ENCODE measurements at regions not wholly inside any gene's neighbourhood (a gene's known extent, or its start where the extent isn't known, plus 50 kb on each side); places are given as distances from the start of the nearest gene placed in this dataset.

- DNase-seq: no peak
Observed at GRCh38 chr18:6613581-6613980, 115.9 kb upstream of the ARHGAP28 start.

DNA sequence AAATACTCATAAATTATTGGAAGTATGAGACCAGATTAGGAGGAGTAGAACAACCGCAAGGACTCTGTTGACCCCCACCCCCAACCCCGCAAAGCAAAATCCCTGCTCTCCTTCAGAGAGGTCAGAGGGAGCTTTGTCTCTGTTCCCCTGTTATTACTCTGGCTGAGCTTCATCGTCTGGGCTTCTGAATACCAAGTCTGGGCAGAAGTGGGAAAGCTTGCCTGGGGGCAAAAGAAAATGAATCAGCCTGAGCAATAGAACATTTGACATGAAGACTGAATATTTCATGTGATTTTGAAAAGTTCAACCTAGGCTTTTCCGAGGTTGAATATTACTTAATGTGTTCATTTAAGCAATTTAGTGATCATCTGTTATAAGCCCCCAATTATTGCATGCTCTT, 114.6 kb upstream of the ARHGAP28 start:
- no peak for DNase-seq

DNA sequence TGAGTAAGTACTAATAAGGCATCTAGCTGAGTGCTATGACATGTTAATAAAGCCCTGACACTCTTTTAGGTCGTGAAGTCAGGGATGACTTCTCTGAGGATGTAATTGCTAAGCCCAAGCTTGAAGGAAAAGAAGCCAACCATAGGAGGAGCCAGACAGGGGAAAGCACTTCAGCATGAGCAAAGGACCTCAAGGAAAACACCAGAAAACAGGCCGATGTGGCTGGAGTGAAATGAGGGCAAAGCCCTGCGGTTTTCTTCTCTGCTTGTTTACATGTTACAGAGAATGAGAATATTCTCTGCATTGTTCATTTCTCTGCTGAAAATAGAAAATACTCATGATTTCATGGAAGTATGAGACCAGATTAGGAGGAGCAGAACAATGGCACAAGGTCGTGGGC, 112.5 kb upstream of the ARHGAP28 start:
- no peak for DNase-seq

- no peak for DNase-seq
Observed at GRCh38 chr18:6621437-6621836, 108.1 kb upstream of the ARHGAP28 start.

- DNase-seq: no peak
Observed at GRCh38 chr18:6623278-6623677, 106.2 kb upstream of the ARHGAP28 start.

- no peak for DNase-seq
Observed at GRCh38 chr18:6624271-6624660, 105.2 kb upstream of the ARHGAP28 start.

- DNase-seq: no peak
Observed at GRCh38 chr18:6624661-6625311, 104.7 kb upstream of the ARHGAP28 start.

DNA sequence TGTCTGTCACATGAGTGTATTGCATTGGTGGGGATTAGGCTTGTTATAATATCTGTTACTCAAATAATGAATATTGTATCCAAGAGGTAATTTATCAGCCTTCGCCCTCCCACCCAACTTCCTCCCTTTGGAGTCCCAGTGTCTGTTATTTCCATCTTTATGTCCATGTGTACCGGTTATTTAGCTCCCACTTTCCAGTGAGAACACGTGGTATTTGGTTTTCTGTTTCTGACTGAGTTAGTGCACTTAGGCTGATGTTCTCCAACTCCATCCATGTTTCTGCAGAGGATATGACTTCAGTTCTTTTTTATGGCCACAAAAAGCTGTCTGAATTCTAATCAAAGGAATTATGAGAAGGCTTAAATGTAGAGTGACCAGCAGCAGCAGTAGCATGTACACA, 104.0 kb upstream of the ARHGAP28 start:
- DNase-seq: no peak

GRCh38 chr18:6626457-6626856, 103.1 kb upstream of the ARHGAP28 start:
- no peak for DNase-seq

- DNase-seq: no peak
Observed at GRCh38 chr18:6627645-6628044, 101.9 kb upstream of the ARHGAP28 start.

DNA sequence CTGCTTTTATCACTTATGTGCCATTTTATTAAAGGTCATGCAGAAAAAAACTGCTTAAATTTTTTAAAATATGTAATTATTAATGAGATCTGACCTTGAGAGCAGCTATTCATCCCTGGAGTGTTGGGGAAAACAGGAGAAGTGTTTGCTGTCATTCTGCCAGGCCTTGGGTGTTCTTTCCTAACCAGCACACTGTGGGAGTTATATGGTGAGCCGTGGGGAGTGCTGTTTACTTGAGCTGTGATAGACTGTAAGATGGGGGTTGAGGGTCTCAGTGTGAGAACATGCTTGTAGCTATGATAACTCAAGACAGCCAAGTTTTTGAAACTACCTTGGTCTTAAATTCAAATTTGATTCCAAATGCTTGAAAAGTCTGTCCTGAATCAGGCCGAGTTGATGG, 101.3 kb upstream of the ARHGAP28 start:
- no peak for DNase-seq

DNA sequence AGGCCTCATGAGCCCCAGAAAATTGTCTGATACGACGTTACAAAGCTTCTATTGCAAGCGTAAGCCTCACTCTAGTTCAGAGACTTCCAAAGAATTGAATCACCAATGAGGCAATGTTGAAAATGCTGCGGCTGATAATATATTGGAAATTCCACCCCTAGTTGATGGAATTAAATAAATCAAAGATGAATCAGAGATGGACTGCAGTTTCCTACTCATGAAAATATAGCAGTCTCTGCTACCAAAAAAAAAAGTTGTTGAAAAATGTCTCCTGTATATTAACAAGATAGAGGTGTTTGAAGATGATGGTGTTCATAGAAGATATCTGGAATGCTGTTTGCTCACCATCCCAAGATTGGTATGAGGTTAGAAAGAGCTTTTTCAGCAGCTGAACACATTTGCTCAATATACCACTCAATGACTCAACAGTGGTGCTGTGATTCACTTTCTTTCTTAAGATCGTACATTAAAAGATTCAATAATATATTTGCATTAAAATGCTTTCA, 99.8 kb upstream of the ARHGAP28 start:
- no peak for DNase-seq

- no peak for DNase-seq
Observed at GRCh38 chr18:6633310-6633709, 96.2 kb upstream of the ARHGAP28 start.

DNA sequence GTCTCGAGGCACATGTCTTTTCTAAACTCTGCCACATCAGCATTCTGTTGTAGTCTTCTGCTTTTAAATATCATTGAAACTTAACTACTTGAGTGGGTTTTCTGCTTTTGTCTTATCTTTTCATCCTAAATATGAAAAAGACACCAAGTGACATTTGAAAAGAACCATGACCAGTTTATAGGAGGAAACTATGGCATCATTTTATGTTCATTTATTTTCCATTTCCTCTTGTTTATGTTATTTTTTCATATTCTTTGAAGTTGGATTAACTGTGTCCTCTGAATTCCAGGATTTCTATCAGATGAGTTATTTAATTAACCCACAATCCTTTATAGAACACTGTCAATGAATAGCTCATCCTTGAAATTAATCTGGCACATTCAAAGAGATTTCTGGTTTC, 93.4 kb upstream of the ARHGAP28 start:
- no peak for DNase-seq

DNA sequence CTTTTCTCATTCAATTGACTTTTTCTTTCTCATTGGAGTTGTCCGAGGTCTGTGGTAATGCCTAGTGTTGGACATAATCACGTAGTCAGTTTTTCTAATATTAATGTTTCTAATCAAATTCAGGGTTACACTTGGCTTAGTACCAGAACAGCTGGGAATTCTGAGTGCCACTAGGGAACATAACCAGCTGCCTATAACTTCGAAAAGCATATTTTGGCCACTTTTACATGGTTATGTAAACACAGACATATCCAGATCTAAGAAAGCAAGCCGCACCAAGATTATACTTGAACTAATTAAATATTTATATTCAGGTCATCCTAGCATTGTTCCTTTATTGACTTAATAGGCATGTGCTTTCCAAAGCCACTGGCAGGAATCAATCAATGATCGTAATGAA, 91.1 kb upstream of the ARHGAP28 start:
- DNase-seq: no peak

DNA sequence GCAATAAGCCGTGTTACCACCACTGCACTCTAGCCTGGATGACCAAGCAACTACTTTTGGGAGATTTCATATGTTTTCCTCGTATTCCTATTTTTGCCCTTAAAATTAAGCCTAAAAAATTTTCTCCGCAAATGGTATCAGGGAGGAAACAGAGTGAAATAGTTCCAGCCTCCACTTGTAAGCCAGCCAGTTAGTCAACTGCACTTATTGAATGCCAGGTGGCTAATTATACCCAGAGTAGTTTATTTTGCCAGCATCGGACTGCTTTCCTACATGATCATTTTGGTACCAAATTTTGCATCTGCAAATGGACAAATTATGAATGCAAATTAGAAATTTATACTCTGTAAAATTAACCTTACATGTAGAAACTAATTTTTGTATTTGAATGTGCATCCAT, 90.2 kb upstream of the ARHGAP28 start:
- no peak for DNase-seq

DNA sequence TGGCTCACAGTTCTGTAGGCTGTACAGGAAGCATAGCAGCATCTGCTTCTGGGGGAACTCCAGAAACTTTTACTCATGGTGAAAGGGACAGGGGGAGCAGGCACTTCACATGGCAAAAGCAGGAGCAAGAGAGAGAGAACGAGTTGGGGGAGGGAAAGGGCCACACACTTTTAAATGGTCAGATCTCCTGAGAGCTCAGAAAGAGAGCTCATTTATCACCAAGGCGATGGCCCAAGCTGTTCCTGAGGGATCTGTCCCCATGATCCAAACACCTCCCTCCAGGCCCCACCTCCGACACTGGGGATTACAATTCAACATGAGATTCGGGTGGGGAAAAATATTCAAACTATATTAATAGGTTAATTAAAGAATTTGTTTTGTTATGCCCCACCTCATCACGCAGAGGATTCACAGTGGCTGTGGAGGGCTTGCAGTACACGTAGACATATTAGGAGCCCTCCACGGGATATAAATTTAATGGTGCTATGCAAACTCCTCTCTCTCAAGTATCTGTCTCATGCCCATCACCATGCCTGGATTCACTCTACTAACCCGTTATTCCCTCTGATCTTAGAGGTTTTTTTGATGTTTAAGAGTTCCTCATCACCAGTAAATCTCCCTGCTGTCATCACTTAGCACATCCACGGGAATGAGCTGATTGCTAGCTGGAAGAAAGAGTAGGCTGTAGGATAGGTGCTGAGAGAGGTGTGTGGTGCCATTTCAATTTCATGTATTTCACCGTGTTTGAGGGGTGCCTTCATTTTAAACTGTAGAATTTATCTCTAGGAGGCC, 84.5 kb upstream of the ARHGAP28 start:
- DNase-seq: no peak

DNA sequence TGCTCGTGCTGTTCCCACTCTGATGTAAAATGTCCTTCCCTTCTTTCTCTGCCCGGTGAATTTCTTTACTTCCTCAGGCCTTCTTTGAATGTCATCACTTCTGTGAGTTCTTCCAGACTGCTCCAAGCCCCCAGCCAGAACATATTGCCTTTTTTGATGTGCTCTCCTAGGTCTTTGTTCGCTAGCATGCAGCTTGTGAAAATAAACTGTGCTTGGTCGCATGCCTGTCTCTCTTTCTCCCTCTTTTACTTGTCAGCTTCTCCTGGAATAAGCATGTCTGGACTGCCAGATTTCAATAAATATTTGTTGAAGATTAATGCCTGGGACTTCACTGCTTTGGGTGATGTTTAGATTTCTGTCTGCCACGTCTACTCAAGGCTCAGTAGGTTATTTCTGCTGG, 82.7 kb upstream of the ARHGAP28 start:
- no peak for DNase-seq

DNA sequence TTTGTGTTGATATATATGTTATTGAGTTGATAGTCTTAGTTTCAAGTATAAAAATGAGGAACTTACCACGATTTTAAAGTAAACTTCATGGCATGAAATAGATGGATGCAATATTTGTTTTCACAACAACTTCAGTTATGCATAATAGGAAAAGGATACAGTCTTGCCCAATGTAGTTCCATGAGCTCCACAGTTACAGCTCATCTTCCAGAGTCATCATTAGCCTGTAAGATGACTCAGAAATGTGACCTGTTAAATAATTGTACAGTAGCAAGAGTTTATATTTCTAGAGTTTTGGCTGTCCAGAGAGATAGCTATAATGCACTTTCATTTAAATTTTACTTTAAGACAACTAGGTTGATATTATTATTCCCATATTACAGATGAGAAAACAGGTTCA, 80.9 kb upstream of the ARHGAP28 start:
- DNase-seq: no peak

- no peak for DNase-seq
Observed at GRCh38 chr18:6649421-6650126, 79.9 kb upstream of the ARHGAP28 start.

- no peak for DNase-seq
Observed at GRCh38 chr18:6650127-6650507, 79.4 kb upstream of the ARHGAP28 start.

GRCh38 chr18:6650747-6651146, 78.8 kb upstream of the ARHGAP28 start:
- no peak for DNase-seq

- DNase-seq: no peak
Observed at GRCh38 chr18:6652098-6652497, 77.4 kb upstream of the ARHGAP28 start.

DNA sequence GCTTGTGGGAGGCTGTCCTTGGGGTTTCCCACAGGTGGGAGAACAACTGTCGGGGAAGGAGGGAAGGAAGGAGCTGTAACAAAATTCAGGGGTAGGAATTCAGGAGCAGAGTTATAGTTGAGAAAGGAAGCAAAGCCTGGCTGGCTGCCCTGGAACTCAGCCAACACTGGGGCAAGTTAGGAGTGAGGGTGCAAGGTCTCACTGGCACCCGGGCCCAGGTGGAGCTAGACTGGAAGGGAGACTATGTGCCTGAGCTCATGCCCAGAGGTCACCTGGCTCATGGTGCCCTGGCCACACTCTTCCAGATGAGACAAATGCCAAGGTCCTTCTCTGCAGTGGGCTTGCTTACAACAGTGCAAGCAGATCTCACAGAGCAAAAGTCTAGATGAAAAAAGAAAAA, 75.6 kb upstream of the ARHGAP28 start:
- DNase-seq: no peak

All from hippocampal formation (tissue), 2 donors.